ENCODE measurements at regions not wholly inside any gene's neighbourhood (a gene's known extent, or its start where the extent isn't known, plus 50 kb on each side); places are given as distances from the start of the nearest gene placed in this dataset.

- TF ChIP-seq CTCF (IDR thresholded peaks at IDR 0.05) (no peak), EZH2 (IDR thresholded peaks at IDR 0.05; ENCODE audit: borderline replicate concordance, insufficient read depth, low read depth, low read length, poor library complexity, severe bottlenecking) (no peak)
- intact Hi-C loops (cut with micrococcal nuclease) = no loop called here
- H3K79me2 ChIP-seq (ENCODE audit: control insufficient read depth, insufficient read depth, low read length) = no peaks in the 10 kb centered on the region
- no peaks in the 10 kb centered on the region for H3K36me3 ChIP-seq (replicated peaks in 1 of 2; ENCODE audit: control extremely low read depth in 1 of 2, control insufficient read depth in 1 of 2, extremely low read depth in 1 of 2, insufficient read depth in 2 of 2, low read length in 1 of 2)
- WGBS (ENCODE audit: insufficient coverage) = no CpG with 5 or more reads among the region's 3 CpGs
- H3K4me3 ChIP-seq (ENCODE audit: control extremely low read depth in 1 of 5, extremely low read depth in 1 of 5, insufficient read depth in 1 of 5, low read depth in 2 of 5, low read length in 4 of 5) = no peak overlapping the region
- ATAC-seq (ENCODE audit: low read depth) = no peak
- POLR2A ChIA-PET = no interaction called here
- no peak overlapping the region for H2AFZ ChIP-seq (ENCODE audit: insufficient read depth, low read depth, low read length, poor library complexity, severe bottlenecking)
- H3K27me3 Mint-ChIP-seq = no peaks in the 10 kb centered on the region
- no peak for DNase-seq
- no peaks in the 10 kb centered on the region for H3K4me1 ChIP-seq (ENCODE audit: control insufficient read depth in 2 of 2, insufficient read depth in 2 of 2, low read length in 2 of 2)
- H3K4me1 Mint-ChIP-seq = no peaks in the 10 kb centered on the region
- H3K9me3 Mint-ChIP-seq (ENCODE audit: insufficient read depth) = no peaks in the 10 kb centered on the region
- no peaks in the 10 kb centered on the region for H3K27me3 ChIP-seq (replicated peaks in 1 of 4; ENCODE audit: control extremely low read depth in 1 of 4, control insufficient read depth in 3 of 4, insufficient read depth in 4 of 4, low read length in 3 of 4)
- CTCF ChIA-PET = no interaction called here
- no peak overlapping the region for H3K27ac Mint-ChIP-seq
- no peak overlapping the region for H3K4me2 ChIP-seq (replicated peaks; ENCODE audit: low read depth, low read length, poor library complexity, severe bottlenecking)
- H4K20me1 ChIP-seq (ENCODE audit: control insufficient read depth, insufficient read depth, low read length, poor library complexity, severe bottlenecking) = no peaks in the 10 kb centered on the region
- H3K9ac ChIP-seq (ENCODE audit: low read length) = no peak overlapping the region
- H3K27ac ChIP-seq (ENCODE audit: low read length in 2 of 2) = no peak overlapping the region
- no peaks in the 10 kb centered on the region for H3K9me3 ChIP-seq (ENCODE audit: control extremely low read depth in 1 of 3, control insufficient read depth in 2 of 3, insufficient read depth in 1 of 3, low read length in 2 of 3)
- H3K4me3 Mint-ChIP-seq = no peak overlapping the region
These were observed 390.1 kb downstream of the PDGFC start for GRCh38 chr4:156581282-156582063.

DNA sequence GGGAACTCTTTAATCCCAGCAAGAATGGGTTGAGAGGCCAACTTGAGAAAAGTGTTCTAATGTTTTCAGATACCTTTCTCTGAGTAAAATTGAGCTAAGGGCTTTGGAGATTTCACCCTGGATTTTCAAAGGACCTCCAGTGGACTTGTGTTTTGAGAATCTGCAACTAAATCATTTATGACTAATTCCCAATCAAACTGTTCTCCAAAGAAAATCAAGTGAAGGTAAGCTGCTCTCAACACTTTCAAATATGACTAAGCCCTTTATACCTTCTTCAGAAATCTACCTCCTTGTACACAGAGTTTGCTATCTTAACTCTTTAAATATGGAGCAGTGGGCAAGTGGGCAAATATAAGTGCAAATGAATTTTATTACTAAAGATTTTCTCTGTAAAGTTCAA lies 392.9 kb downstream of the PDGFC start:
- no peaks in the 10 kb centered on the region for H3K9me3 ChIP-seq (ENCODE audit: control extremely low read depth in 1 of 3, control insufficient read depth in 2 of 3, insufficient read depth in 1 of 3, low read length in 2 of 3)
- Mint-ChIP-seq H3K4me3 (no peak overlapping the region), H3K27me3 (no peaks in the 10 kb centered on the region), H3K4me1 (no peaks in the 10 kb centered on the region), H3K9me3 (ENCODE audit: insufficient read depth) (peaks cover 4% of the 10 kb centered on the region), H3K27ac (no peak overlapping the region)
- H3K4me1 ChIP-seq (ENCODE audit: control insufficient read depth in 2 of 2, insufficient read depth in 2 of 2, low read length in 2 of 2) = no peaks in the 10 kb centered on the region
- intact Hi-C loops (cut with micrococcal nuclease) = no loop called here
- ChIA-PET CTCF (no interaction called here), POLR2A (no interaction called here)
- H4K20me1 ChIP-seq (ENCODE audit: control insufficient read depth, insufficient read depth, low read length, poor library complexity, severe bottlenecking) = no peaks in the 10 kb centered on the region
- no peak overlapping the region for H3K4me3 ChIP-seq (ENCODE audit: control extremely low read depth in 1 of 5, extremely low read depth in 1 of 5, insufficient read depth in 1 of 5, low read depth in 2 of 5, low read length in 4 of 5)
- no peak for ATAC-seq (ENCODE audit: low read depth)
- no peak overlapping the region for H3K27ac ChIP-seq (ENCODE audit: low read length in 2 of 2)
- H3K79me2 ChIP-seq (ENCODE audit: control insufficient read depth, insufficient read depth, low read length) = no peaks in the 10 kb centered on the region
- H3K9ac ChIP-seq (ENCODE audit: low read length) = no peak overlapping the region
- TF ChIP-seq EZH2 (IDR thresholded peaks at IDR 0.05; ENCODE audit: borderline replicate concordance, insufficient read depth, low read depth, low read length, poor library complexity, severe bottlenecking) = no peak
- TF ChIP-seq CTCF (IDR thresholded peaks at IDR 0.05) = no peak
- no peaks in the 10 kb centered on the region for H3K36me3 ChIP-seq (replicated peaks in 1 of 2; ENCODE audit: control extremely low read depth in 1 of 2, control insufficient read depth in 1 of 2, extremely low read depth in 1 of 2, insufficient read depth in 2 of 2, low read length in 1 of 2)
- no peak overlapping the region for H3K4me2 ChIP-seq (replicated peaks; ENCODE audit: low read depth, low read length, poor library complexity, severe bottlenecking)
- no peak overlapping the region for H2AFZ ChIP-seq (ENCODE audit: insufficient read depth, low read depth, low read length, poor library complexity, severe bottlenecking)
- no peak for DNase-seq
- no peaks in the 10 kb centered on the region for H3K27me3 ChIP-seq (replicated peaks in 1 of 4; ENCODE audit: control extremely low read depth in 1 of 4, control insufficient read depth in 3 of 4, insufficient read depth in 4 of 4, low read length in 3 of 4)

Data from B cell (primary cell).